B cell (primary cell): ENCODE measurements at regions not wholly inside any gene's neighbourhood (a gene's known extent, or its start where the extent isn't known, plus 50 kb on each side); places are given as distances from the start of the nearest gene placed in this dataset.

Experiments used
- ATAC-seq: fragments of 200-7000 bp; cut with Tn5 transposase; one replicate; pipeline ENCODE4 v1.10.0; 2021; ENCODE audit warnings: low read depth, mild to moderate bottlenecking, moderate number of reproducible peaks, moderate library complexity
- CTCF ChIA-PET: fragments of 350-600 bp; sonication (Branson Sonifier 250); formaldehyde crosslinking; loops from one replicate; lab custom pipeline; 2021; ENCODE audit warnings: antibody characterized with exemption, inconsistent platforms; lab: Charles Lee
- POLR2A ChIA-PET: fragments of 350-600 bp; sonication (Branson Sonifier 250); formaldehyde crosslinking; loops from one replicate; lab custom pipeline; 2021; ENCODE audit warnings: antibody characterized with exemption; lab: Charles Lee
- DNase-seq: peaks from one replicate; pipeline ENCODE4 v3.0.0; 2013
- H2AFZ ChIP-seq: 2 replicates; pipeline ENCODE4 v1.6.1; 2012; ENCODE audit warnings: mild to moderate bottlenecking, low read depth, low read length; ENCODE audit not compliant: insufficient read depth, poor library complexity, severe bottlenecking
- H3K27ac ChIP-seq, 2 donors: 1 replicate in 1 of 2; 2 replicates in 1 of 2; pipeline ENCODE4 v1.5.1; 2012 to 2013; ENCODE audit warnings: low read length in 2 of 2, mild to moderate bottlenecking in 2 of 2, moderate library complexity in 1 of 2
- H3K27me3 ChIP-seq, 4 experiments: fragments of 200-600 bp in 1 of 4; sonication (generic) in 1 of 4; replicated peaks in 1 of 4; 1 replicate in 2 of 4; 2 replicates in 2 of 4; pipeline versions ENCODE4 v1.6.1 to v1.7.0; 2013 to 2016; ENCODE audit warnings: low read length in 3 of 4, mild to moderate bottlenecking in 2 of 4, mixed read lengths in 1 of 4, moderate library complexity in 1 of 4; ENCODE audit not compliant: insufficient read depth in 4 of 4, control insufficient read depth in 3 of 4; ENCODE audit errors: control extremely low read depth in 1 of 4
- H3K36me3 ChIP-seq, 2 experiments: replicated peaks in 1 of 2; 1 replicate in 1 of 2; 2 replicates in 1 of 2; pipeline versions ENCODE4 v1.6.1 to v1.7.1; 2013; ENCODE audit warnings: low read length in 1 of 2; ENCODE audit not compliant: insufficient read depth in 2 of 2, control insufficient read depth in 1 of 2; ENCODE audit errors: control extremely low read depth in 1 of 2, extremely low read depth in 1 of 2
- H3K4me1 ChIP-seq, 2 donors: fragments of 200-600 bp in 1 of 2; sonication (generic) in 1 of 2; 1 replicate in 1 of 2; 2 replicates in 1 of 2; pipeline versions ENCODE4 v1.5.1 to v1.6.1; 2013 to 2017; ENCODE audit warnings: low read length in 2 of 2; ENCODE audit not compliant: control insufficient read depth in 2 of 2, insufficient read depth in 2 of 2
- H3K4me2 ChIP-seq: replicated peaks from 2 replicates; pipeline ENCODE3; 2012; ENCODE audit warnings: mild to moderate bottlenecking, low read depth, low read length; ENCODE audit not compliant: poor library complexity, severe bottlenecking
- H3K4me3 ChIP-seq, 5 experiments: fragments of 200-600 bp in 1 of 5; sonication (generic) in 1 of 5; 1 replicate in 3 of 5; 2 replicates in 2 of 5; pipeline versions ENCODE4 v1.5.1 to v1.7.0; 2011 to 2016; ENCODE audit warnings: low read length in 4 of 5, mild to moderate bottlenecking in 4 of 5, low read depth in 2 of 5, control low read depth in 1 of 5, moderate library complexity in 1 of 5; ENCODE audit not compliant: insufficient read depth in 1 of 5; ENCODE audit errors: control extremely low read depth in 1 of 5, extremely low read depth in 1 of 5
- H3K79me2 ChIP-seq: fragments of 200-600 bp; sonication (generic); one replicate; pipeline ENCODE4 v1.6.0; 2016; ENCODE audit warnings: low read length; ENCODE audit not compliant: control insufficient read depth, insufficient read depth
- H3K9ac ChIP-seq: fragments of 200-600 bp; sonication (generic); 2 replicates; pipeline ENCODE4 v1.6.1; 2017; ENCODE audit warnings: mild to moderate bottlenecking, low read length, moderate library complexity
- H3K9me3 ChIP-seq, 3 donors: one replicate each; pipeline versions ENCODE4 v1.6.1 to v1.7.1; 2013; ENCODE audit warnings: low read length in 2 of 3; ENCODE audit not compliant: control insufficient read depth in 2 of 3, insufficient read depth in 1 of 3; ENCODE audit errors: control extremely low read depth in 1 of 3
- H4K20me1 ChIP-seq: 2 replicates; pipeline ENCODE4 v1.6.0; 2012; ENCODE audit warnings: mild to moderate bottlenecking, low read length; ENCODE audit not compliant: insufficient read depth, control insufficient read depth, poor library complexity, severe bottlenecking
- H3K27ac Mint-ChIP-seq: one replicate; pipeline ENCODE4 v1.8.0; 2021; ENCODE audit warnings: mixed read lengths
- H3K27me3 Mint-ChIP-seq: one replicate; pipeline ENCODE4 v1.8.0; 2021; ENCODE audit warnings: mixed read lengths
- H3K4me1 Mint-ChIP-seq: one replicate; pipeline ENCODE4 v1.8.0; 2021; ENCODE audit warnings: mixed read lengths
- H3K4me3 Mint-ChIP-seq: one replicate; pipeline ENCODE4 v1.8.0; 2021; ENCODE audit warnings: mixed read lengths
- H3K9me3 Mint-ChIP-seq: one replicate; pipeline ENCODE4 v1.8.0; 2022; ENCODE audit warnings: mixed read lengths; ENCODE audit not compliant: insufficient read depth
- EZH2 ChIP-seq: IDR thresholded peaks from 2 replicates; pipeline ENCODE4 v1.6.1; 2012; ENCODE audit warnings: borderline replicate concordance, low read depth, mild to moderate bottlenecking, moderate library complexity, low read length; ENCODE audit not compliant: insufficient read depth, poor library complexity, severe bottlenecking
- WGBS: methylation state at CpG from one replicate; pipeline ENCODE4 v1.1.5; 2013; ENCODE audit warnings: missing lambda C conversion rate; ENCODE audit not compliant: insufficient coverage; 5-methylcytosine and 5-hydroxymethylcytosine counted together
- intact Hi-C: fragments of 100-400 bp; cut with micrococcal nuclease; formaldehyde crosslinking; loops from one replicate; pipeline ENCODE4 v1.10.0; 2022
- TF ChIP-seq, protein P1 (sequence below): fragments of 200-600 bp; IDR thresholded peaks from one replicate; pipeline ENCODE4 v1.8.0; 2022; ENCODE audit warnings: antibody characterized with exemption, mild to moderate bottlenecking

DNA sequence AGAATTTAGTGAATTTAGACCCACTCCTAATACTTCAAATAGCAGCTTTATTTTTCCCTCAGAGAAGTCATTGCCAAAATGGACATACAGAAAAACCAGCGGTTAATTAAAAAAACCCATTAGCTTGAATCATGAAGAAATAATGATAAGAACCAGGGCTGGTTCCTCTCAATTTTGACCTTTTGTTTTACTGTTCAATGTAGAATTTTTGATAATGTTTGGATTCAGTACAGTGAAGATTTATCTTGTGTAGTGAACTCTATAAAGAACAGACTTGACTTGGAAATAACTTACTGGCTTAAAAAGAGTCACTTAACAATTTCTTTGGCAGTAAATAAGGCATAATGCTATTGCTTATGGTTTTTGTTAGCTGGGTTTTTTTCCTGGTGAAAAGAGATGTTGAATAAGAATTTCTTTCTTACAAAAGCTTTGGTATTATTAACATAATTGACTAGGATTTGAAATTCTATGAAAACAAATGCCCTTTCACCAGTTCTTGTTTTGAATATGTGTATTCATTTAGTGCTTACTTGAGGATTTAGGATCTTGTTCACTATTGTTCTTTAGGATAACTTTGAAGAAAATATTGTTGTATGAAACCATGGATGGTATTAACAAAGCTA, 73.4 kb upstream of the ITPRID2 start:
- Histone ChIP-seq H2AFZ (no peak overlapping the region), H3K79me2 (no peaks in the 10 kb centered on the region), H3K9me3 (no peaks in the 10 kb centered on the region), H3K4me3 (no peak overlapping the region), H3K4me1 (no peaks in the 10 kb centered on the region), H3K27ac (no peak overlapping the region), H3K9ac (no peak overlapping the region), H3K27me3 (no peaks in the 10 kb centered on the region), H4K20me1 (no peaks in the 10 kb centered on the region), H3K4me2 (no peak overlapping the region), H3K36me3 (no peaks in the 10 kb centered on the region)
- intact Hi-C loops, result no loop called here
- ChIA-PET POLR2A (no interaction called here), CTCF (no interaction called here)
- no peak for TF ChIP-seq EZH2
- TF ChIP-seq, protein P1, sequence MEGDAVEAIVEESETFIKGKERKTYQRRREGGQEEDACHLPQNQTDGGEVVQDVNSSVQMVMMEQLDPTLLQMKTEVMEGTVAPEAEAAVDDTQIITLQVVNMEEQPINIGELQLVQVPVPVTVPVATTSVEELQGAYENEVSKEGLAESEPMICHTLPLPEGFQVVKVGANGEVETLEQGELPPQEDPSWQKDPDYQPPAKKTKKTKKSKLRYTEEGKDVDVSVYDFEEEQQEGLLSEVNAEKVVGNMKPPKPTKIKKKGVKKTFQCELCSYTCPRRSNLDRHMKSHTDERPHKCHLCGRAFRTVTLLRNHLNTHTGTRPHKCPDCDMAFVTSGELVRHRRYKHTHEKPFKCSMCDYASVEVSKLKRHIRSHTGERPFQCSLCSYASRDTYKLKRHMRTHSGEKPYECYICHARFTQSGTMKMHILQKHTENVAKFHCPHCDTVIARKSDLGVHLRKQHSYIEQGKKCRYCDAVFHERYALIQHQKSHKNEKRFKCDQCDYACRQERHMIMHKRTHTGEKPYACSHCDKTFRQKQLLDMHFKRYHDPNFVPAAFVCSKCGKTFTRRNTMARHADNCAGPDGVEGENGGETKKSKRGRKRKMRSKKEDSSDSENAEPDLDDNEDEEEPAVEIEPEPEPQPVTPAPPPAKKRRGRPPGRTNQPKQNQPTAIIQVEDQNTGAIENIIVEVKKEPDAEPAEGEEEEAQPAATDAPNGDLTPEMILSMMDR, result no peak
- Mint-ChIP-seq H3K27ac (no peak overlapping the region), H3K4me3 (no peak overlapping the region), H3K4me1 (no peaks in the 10 kb centered on the region), H3K9me3 (no peaks in the 10 kb centered on the region), H3K27me3 (peaks cover 18% of the 10 kb centered on the region)
- no peak for ATAC-seq
- no peak for DNase-seq
- no CpG with 5 or more reads among the region's 1 CpG for WGBS

DNA sequence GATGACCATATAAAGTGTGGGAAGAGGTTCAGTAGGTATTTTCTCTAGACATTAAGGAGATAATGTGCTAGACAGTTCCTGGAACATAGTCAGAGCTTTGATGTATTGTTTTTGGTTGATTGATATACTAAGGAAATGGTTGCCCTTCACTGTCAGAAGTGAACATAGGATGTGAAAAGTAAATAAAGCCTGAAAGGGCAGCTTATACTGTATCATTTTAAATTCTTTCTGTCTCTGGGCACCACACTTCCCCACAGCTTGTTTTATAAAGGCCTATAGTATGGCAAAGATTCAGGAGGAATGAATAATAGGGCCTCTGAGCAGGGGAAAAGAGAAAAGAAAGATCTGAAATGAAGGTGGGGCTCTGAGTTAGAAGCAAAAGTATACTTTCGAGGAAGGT, 72.7 kb upstream of the ITPRID2 start:
- 100% methylated on average over 1 of the region's 1 CpG for WGBS
- Histone ChIP-seq H3K27me3 (no peaks in the 10 kb centered on the region), H3K9ac (no peak overlapping the region), H2AFZ (no peak overlapping the region), H3K4me3 (no peak overlapping the region), H3K79me2 (no peaks in the 10 kb centered on the region), H3K9me3 (no peaks in the 10 kb centered on the region), H3K4me1 (no peaks in the 10 kb centered on the region), H3K27ac (no peak overlapping the region), H4K20me1 (no peaks in the 10 kb centered on the region), H3K36me3 (no peaks in the 10 kb centered on the region), H3K4me2 (no peak overlapping the region)
- ChIA-PET CTCF (no interaction called here), POLR2A (no interaction called here)
- DNase-seq (no peak), ATAC-seq (no peak)
- peaks cover 18% of the 10 kb centered on the region for H3K27me3 Mint-ChIP-seq
- no peak overlapping the region for H3K4me3 Mint-ChIP-seq
- intact Hi-C loops, result no loop called here
- no peaks in the 10 kb centered on the region for H3K4me1 Mint-ChIP-seq
- H3K27ac Mint-ChIP-seq, result no peak overlapping the region
- H3K9me3 Mint-ChIP-seq, result no peaks in the 10 kb centered on the region
- no peak for TF ChIP-seq EZH2
- TF ChIP-seq, protein P1, result no peak
